GM19468 (cell line): ENCODE measurements at regions not wholly inside any gene's neighbourhood (a gene's known extent, or its start where the extent isn't known, plus 50 kb on each side); places are given as distances from the start of the nearest gene placed in this dataset.

ENCODE experiments used
- ATAC-seq: cut with Tn5 transposase; IDR thresholded peaks from one replicate; pipeline ENCODE4 v1.9.1; 2021; ENCODE audit warnings: mild to moderate bottlenecking, moderate library complexity, moderate number of reproducible peaks; ENCODE audit not compliant: unreplicated experiment; ENCODE audit errors: extremely low read depth

DNA sequence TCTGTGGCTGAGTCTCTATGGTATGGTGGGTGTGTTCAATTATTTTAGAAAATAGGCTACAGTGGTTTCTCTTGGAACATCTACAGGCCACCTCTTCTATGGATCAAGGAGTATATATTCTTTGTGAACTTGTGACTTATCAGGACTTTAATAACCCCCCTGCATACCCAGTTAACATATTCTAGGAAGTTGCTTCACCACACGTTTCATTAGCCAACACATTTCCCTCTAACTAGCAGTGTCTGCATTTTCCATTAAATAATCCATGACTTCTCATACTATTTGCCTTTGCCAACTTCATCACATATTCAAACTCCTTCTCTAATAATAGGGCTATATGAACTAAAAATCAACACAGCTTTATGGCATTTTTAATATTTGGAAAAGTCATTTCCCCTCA is 187.6 kb upstream of the ARL4C start:
- no peak for ATAC-seq

DNA sequence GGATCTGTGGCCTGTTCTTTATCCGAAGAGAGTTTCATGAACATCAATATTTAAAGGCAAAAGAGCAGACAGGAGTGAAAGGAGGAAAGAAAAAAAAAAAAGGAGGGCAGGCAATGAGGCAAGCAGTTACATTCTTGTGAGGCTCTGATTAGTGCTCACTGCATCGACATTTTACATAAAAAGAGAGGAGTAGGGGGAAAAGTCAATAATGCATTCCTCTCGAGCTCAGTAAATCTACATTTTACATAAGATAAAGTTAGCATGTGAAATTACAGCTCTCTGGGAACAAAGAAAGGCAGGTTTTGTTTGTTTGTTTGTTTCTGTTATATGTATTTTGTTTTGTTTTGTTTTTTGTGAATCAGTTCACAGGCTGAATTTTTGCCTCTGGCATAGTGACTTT is 187.1 kb upstream of the ARL4C start:
- ATAC-seq, result no peak

DNA sequence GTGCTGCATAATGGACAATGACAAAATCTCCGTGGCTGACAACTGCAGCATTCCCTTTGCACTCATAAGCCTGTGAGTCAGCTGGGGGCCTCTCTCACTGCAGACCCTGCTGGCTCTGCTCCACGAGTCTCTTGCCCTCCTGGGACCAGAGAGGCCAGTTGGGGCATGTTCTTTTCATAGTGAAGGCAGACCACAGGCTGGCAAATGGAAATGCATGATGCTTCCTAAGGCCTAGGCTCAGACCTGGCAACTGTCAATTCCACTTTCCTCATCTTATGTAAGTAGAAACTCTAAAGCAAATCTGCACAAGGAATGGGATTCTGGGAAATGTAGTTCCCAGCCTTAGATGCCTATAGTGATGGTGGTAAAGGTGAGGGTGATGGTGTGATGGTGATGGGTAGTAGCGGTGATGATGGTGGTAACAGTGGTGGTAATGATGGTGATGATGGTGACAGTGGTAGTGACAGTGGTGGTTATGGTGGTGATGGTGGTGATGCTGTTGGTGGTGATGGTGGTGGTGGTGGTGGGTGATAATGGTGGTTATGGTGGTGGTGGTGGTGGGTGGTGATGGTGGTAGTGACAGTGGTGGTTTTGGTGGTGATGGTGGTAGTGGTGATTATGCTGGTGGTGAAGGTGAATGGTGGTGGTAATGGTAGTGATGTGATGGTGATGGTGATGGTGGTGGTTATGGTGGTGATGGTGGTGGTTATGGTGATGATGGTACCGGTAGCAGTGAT is 185.8 kb upstream of the ARL4C start:
- ATAC-seq, result no peak

DNA sequence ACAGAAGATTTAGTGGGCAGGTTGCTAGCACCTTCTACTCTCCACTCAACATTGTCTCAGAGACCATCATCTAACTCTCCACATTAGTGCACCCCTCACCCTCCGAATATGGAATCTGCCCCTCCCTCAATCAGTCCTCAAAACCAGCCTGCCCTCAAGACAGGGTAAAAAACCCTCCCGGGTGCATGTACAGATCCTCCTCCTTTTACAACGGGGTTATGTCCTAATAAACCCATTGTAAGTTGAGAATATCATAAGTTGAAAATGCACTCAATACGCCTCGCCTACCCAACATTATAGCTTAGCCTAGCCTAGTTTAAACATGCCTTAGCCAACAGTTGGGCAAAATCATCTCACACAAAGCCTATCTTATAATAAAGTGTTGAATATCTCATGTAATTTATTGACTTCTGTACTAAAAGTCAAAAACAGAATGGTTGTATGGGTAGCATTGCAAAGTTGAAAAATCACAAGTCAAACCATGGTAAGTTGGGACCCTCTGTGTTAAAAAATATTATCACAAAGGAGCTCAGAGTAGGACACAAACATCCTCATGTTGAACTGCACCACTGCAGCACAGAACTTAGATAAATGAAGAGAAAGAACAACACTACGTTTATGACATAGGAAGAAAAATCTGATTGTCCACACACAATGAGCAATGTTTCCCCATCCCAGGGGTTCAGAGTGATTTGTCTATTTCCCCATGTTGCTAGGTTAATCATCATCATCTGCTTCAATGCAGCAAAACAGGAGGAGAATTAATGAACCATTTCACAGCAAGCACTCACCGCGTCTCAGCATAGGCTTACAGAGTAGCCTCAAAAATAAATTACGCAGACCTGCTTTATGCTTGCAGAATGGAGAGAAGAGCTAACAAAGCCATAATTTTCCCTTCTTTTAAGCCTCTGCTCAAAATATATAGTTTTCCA is 184.1 kb upstream of the ARL4C start:
- no peak for ATAC-seq

DNA sequence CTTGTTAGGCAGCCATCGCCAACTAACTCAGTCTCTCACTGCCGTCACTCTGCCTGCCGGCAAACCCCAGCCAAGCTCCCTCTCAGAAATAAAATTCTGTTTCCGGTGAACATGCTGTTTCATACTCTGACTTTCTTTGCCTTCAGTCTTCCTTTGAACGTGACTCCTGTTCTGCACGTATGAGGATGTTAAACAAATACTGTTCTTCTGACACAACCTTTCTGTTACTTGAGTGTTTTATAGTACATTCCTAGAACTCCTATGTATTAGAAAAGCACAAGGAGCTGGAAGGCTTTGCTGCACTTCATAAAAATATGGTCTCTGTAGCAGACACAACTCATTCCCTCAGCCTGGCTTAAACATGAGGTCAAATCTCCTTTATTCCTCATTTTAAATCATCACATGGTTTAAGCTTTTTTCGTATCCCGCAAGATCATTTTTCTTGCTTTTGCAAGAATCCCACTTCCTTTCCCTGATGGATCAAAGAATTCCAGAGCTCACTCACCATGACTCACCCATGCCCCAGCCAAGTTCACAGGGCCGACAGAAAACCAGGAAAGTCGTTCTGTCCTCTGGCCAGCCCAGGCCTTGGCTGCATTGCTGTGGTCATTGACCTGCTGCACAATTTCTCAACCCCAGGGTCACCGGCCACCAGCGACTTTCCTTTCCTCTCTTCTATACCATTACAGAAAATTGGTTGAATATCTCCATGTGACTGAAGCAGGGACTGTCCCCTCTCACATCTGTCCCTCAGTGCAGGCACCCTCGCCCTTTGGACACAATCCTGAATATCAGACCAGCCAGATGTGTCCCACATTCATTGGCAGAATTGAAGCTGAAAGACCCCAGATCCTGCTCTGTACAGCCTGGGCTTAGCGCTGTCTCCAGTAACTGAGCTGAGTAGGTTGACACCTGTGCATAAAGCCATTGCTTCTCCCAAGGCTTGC is 183.1 kb upstream of the ARL4C start:
- no peak for ATAC-seq

DNA sequence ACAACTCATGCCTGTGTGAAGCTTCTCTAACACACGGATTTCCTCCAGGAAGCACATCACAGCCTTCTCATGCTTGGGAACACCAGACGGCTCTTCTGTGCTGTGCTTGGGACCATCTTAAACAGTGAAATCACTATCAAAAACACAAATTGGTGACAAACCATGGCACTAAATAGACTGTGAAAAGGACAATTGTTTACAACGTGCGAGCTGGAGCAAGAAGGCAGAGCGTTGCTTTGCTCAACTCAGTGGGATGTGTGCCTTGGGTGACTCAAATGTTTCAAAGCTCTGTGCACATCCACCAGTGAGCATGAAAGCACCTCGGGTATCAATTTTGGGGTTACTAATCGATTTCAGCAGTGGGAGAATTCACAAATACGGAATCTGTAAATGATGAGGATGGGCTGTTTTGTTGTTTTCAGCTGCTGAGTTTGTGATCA is 182.4 kb upstream of the ARL4C start:
- ATAC-seq, result no peak

DNA sequence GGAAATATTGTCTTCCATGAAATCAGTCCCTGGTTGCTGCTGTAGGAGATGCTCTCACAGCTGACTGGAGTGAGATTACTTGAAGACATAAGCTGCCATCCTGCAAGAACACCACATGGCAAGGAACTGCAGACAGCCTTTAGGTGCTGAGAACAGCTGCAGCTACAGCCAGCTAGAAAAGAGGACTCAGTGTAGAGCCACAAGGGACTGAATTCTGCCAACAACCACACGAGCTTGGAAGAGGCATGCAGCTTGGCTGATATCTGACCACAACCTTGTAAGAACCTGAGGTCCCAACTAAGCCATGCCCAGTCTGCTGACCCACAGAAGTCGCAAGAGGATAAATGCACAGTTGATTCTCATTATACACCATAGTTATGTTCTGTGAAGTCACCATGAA is 181.8 kb upstream of the ARL4C start:
- ATAC-seq, result no peak

DNA sequence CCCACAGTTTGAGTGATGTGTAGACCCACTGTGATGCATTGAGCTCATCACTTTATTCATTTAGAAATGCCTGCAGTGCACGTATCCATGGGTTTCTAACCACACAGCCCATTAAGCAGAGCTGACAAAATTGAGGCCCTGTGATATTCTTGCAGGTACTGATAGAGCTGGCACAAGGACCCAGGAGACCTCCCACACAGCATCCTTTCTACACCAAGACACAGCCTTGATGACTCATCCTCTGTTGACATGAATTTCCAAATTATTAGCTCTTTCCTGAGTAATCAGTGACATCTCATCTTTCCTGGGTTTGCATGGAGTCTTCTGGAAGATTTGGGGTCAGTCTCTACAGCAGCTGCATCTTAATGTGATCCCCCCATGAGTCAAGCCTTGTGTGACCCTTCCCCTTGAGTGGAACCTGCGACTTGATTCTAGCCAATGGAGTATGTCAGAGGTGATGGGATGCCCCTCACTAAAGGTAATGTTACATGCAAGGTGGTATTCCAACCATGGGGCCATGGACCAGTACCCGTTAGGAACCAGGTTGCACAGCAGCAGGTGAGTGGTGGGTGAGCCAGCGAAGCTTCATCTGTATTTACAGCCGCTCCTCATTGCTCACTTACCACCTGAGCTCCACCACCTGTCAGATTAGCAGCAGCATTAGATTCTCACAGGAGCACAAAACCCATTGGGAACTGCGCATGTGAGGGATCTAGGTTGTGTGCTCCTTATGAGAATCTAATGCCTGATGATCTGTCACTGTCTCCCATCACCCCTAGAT is 181.1 kb upstream of the ARL4C start:
- ATAC-seq, result no peak

DNA sequence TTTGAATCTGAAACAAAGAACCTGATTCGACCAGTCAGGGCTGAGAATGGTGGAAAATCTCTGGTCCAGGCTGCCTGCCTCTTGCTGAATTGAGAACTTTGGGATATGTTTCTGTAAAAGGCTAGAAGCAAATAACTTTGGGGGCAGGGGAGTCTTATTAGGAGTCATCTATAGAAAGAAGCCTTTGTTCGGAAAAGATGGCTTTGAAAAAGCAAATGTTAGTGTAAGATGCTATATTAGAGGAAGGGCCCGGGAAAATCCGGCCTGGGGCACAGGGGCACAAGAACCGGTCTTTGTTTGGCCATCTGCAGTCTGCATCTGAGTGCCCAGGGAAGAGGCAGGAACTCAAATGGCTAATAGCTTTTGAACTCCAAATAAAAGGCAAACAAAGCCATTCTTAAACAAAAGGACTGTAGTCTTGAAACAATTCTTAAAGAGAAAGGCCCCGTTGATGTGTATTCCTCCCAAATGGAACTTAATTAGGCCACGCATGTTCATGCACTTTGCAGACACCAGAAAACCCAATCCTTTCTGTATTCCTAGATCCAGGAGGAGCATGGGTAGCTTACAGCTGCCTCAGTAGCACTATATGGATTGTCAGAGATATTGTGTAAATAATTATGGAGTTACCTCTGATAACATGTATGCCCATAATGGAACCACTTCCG is 180.0 kb upstream of the ARL4C start:
- ATAC-seq, result no peak

DNA sequence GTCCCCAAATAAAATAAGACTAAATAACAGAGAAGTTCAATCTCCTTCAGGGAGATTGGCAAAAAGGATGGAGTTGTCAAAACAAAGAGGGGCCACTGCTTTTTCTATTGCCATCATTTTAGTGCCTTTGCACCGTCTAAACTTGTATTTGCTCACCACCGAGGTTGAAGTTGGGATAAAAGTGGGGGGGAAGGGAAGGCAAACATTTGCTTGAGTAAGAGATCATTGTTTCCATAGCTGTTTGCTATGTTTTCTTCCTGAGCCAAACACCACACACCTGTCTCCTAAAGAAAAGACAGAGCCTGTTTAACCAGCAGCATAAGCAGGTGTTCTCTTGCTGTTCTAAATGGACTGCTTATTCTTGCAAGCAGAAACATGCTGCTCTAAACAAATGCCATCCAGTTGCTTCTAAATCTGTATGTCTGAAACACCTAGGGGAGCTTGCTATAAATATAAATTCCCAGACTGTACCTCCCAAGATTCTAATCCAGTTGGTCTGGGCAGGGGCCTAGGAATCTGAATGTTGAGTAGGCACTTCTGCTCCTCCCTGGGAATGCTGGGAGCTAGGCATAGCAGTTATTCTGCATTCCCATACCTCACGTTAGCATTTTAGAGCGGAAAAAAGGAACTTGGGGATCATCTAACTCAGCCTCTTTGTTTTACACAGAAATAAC is 179.4 kb upstream of the ARL4C start:
- ATAC-seq, result no peak

DNA sequence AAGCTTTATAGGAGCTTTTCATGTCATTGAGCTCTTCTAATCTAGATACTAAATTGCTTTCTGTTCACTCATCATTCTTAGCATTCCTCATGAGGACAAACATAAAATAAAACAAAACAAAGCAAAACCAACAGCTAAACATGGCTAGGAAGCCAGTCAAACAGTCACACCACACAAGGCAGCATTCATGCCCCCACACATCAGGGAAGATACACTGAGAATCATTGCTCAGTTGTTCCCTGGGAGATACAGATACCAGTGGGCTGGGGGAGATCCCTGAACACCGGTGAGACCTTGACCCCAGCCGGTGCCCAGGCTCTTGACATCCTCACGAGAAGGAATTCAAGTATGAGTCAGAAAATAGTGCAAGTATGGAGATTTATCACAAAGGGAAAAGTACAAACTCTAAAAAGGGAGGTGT is 177.9 kb upstream of the ARL4C start:
- no peak for ATAC-seq

DNA sequence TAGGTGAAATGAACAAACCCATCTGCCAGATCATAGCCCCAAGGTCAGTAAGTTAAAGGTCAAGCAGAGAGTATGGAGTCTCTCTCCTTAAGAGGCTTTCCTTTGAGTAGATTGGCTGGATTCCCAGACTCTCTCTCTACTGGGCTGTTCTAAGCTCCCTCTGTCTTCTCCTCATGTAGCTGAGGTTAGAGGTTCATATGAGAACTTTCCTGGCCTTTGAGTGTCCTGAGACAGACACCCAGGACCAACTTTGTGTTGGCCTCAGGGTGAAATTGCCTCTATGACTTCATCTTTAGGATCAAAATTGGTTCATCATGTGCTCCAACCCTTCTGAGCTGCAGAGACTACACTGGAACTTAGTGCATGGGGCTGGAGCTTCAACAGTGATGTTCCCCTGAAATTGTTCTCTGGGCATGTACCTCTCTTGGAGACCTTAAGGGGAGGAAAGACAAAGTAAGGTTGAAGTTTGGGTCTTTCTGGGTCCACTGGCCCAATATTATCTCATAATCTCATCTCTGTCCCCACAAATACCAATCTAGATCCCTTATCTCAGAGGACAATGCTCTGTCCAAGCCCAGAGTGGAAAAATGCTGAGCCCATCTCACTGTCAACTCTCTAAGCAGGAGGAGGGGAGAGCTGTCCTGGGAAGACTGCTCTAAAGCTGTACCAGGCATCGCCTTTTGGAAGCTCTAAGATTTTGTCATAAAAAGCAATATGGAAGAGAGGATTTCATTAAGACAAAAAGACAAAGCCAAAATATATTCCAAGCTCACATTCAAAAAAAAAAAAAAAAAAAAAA is 177.3 kb upstream of the ARL4C start:
- ATAC-seq, result no peak

DNA sequence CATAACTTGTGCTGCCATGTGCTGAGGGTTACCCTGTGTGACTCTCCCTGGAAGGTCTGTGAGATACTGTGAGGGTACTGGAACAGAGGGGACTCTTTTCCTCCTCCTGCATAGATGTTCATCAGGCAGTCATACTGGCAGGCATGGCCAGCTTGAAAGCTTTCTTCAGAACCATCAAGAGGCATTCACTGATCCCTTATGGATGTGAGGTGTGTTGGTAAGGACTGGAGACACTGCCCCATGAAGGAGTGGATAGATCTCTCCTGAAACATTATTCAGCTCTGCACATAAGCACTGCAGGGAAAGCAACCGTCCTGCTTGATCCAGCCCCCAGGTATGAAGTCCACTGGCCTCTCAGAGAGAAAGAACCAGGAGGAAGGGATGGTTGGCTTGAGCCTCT is 176.6 kb upstream of the ARL4C start:
- ATAC-seq, result no peak

DNA sequence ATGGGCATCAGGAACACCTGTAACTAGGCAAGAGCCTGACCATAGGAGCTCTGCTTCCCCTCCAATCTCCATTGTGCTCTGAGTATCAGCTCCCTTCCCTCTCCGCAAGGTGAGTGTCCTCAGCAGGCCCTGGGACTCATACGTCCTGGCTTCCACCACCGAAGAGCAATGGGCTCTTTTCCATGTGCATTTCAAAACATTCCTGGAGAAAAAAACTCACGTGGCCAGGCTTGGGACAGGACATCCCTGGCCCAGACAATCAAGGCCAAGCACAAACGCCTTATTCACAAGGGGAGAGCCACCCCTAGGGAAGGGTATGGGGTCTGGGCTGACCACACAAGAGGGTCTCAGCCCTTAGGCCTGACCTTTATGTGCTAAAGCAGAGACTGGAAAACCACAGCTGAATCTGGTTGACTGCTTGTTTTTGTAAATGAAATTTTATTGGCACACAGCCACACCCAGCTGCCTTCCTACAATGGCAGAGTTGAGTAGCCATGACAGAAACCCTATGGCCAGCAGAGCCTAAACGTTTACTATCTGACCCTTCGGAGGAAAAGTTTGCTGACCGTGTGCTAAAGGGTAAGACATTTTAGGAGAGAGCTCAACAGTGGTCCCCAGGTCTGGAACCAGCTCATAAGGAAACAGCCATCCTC is 175.7 kb upstream of the ARL4C start:
- ATAC-seq, result no peak

DNA sequence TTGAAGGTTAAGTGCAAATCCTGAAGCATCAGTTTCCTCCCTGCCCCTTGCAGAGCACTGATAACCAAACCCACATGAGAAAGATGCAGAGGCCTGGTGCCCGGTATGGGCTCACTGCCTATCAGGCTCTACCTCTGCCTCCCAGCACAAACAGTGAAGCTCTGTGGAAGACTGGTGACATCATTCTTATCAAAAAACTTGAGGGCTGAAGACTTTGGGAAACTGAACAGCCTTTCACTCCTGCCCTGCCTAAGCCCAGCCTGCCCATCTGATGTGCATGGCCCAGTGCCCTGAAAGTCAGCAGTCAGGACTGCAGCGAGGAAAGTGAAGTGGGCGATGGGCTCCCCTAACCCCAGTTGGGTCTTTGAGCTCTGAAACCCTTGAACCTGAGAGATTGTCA is 174.8 kb upstream of the ARL4C start:
- no peak for ATAC-seq

DNA sequence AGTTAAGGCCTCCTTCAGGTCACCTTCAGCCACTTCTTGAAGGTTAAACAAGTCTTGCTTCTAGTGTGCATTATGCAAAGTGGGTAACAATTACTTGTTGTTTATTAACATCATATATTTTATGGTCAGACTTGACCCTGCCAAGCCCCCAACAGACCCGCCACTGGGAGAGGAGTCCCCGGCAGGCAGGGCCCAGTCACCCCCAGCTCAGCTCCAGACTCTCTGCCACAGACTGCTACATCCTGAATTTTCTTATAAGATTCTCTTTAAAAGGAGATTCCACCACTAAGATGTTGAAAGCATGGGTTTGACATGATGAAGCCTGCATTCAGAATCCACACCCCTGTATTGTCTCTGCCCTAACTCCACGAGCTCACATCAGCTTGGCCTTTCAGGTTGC is 174.3 kb upstream of the ARL4C start:
- ATAC-seq, result no peak

DNA sequence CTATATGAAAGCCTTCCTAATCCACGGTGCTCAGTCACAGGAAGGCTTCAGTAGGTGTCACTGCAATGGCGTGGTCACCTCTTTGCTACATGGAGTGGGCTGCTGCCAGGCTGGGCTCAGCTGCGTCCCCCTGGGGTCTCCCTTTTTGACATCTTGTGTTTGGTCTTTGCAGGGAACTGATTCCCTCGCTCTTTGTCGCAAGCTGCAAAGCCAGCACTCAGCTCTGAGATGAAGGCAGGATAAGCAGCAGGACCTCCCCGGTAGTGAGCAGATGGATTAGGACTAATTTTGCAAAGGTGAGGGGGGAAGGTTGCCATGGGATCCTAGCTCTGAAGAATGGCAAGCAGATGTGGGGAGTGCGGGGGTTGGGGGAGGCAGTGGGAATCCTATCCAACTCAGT is 173.9 kb upstream of the ARL4C start:
- ATAC-seq, result no peak
